Activated T-cell treated with anti-CD3 and anti-CD28 coated beads, Interleukin-2, amount 50 U/mL, for 24 hours (primary cell): ENCODE measurements at regions not wholly inside any gene's neighbourhood (a gene's known extent, or its start where the extent isn't known, plus 50 kb on each side); places are given as distances from the start of the nearest gene placed in this dataset.

Experiments
- DNase-seq: peaks from one replicate; pipeline ENCODE4 v3.0.0-alpha.2; 2020
- H3K27ac Mint-ChIP-seq: 2 replicates; pipeline ENCODE4 v1.8.0; 2020; ENCODE audit warnings: mild to moderate bottlenecking, mixed read lengths
- H3K27me3 Mint-ChIP-seq: 2 replicates; pipeline ENCODE4 v1.8.0; 2020; ENCODE audit warnings: mixed read lengths
- H3K36me3 Mint-ChIP-seq: 2 replicates; pipeline ENCODE4 v1.8.0; 2020; ENCODE audit warnings: low read depth, mixed read lengths
- H3K4me1 Mint-ChIP-seq: 2 replicates; pipeline ENCODE4 v1.8.0; 2020; ENCODE audit warnings: low read depth, mixed read lengths
- H3K4me3 Mint-ChIP-seq: 2 replicates; pipeline ENCODE4 v1.8.0; 2020; ENCODE audit warnings: mild to moderate bottlenecking, moderate library complexity, mixed read lengths
- H3K9me3 Mint-ChIP-seq: 2 replicates; pipeline ENCODE4 v1.8.0; 2020; ENCODE audit warnings: mixed read lengths

GRCh38 chr15:91559066-91559465, 294.4 kb upstream of the SLCO3A1 start:
- Mint-ChIP-seq H3K27ac (no peak overlapping the region), H3K27me3 (peaks cover 21% of the 10 kb centered on the region), H3K4me3 (no peak overlapping the region), H3K4me1 (no peaks in the 10 kb centered on the region), H3K9me3 (no peaks in the 10 kb centered on the region), H3K36me3 (no peaks in the 10 kb centered on the region)
- DNase-seq = no peak

DNA sequence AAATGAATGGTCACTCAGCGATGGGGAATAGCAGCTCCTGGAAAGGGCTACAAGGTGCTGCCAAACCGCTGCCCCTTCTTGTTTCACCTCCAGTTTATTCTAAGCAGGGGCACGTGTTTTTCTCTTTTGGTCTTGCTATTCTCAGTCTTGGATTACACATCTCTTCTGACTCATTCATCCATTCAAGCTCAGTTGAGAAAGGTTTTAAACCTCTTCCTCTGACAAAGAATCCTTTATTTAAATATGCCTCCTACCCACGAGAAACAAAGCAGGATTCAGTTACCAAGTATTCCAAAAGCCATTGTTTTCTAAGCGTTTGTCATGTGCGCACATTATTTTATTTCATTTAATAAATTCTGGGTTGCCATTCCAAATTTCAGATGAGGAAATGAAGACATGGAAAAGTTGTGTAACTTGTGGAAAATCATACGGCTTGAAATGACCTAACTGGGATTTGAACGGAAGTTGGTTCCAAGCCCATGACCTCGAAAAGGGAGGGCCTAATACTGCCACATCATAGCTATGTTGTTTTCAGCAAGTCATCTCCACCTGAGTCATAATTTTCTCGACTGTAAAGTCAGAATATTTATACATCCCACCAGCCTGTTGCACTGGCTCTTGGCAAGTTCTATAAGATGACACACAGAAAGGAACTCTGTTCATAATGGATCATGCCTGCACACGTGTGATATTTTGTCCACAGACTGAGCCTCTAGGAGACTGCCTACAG, 292.0 kb upstream of the SLCO3A1 start:
- Mint-ChIP-seq H3K36me3 (no peaks in the 10 kb centered on the region), H3K27me3 (peaks cover 23% of the 10 kb centered on the region), H3K9me3 (no peaks in the 10 kb centered on the region), H3K27ac (no peak overlapping the region), H3K4me1 (no peaks in the 10 kb centered on the region), H3K4me3 (no peak overlapping the region)
- DNase-seq = no peak

GRCh38 chr15:91562698-91563097, 290.8 kb upstream of the SLCO3A1 start:
- no peak overlapping the region for H3K4me3 Mint-ChIP-seq
- no peak overlapping the region for H3K27ac Mint-ChIP-seq
- H3K36me3 Mint-ChIP-seq = no peaks in the 10 kb centered on the region
- no peaks in the 10 kb centered on the region for H3K4me1 Mint-ChIP-seq
- DNase-seq = no peak
- H3K9me3 Mint-ChIP-seq = no peaks in the 10 kb centered on the region
- peaks cover 26% of the 10 kb centered on the region for H3K27me3 Mint-ChIP-seq

GRCh38 chr15:91564631-91565030, 288.9 kb upstream of the SLCO3A1 start:
- DNase-seq = no peak
- H3K36me3 Mint-ChIP-seq = no peaks in the 10 kb centered on the region
- no peaks in the 10 kb centered on the region for H3K9me3 Mint-ChIP-seq
- H3K4me1 Mint-ChIP-seq = no peaks in the 10 kb centered on the region
- H3K27ac Mint-ChIP-seq = no peak overlapping the region
- peaks cover 35% of the 10 kb centered on the region for H3K27me3 Mint-ChIP-seq
- no peak overlapping the region for H3K4me3 Mint-ChIP-seq

DNA sequence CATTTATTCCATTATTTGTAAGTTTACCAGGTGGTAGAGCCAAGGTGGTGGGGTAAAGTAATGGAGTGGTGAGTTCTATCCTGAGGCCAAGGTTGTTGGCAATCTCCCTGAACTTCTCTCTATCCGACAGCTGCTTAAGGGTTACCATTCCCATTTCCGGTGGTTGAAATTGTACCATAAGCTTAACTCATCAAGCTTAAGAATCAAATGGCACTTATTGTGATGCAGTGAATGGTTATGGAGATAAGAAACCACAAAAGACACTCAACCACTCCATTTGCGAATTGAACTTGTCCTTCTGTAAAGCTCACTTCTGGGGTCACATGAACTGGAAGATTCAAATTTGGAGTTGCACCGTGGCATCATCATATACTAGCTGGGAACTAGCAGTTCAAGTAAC, 287.4 kb upstream of the SLCO3A1 start:
- DNase-seq = no peak
- Mint-ChIP-seq H3K4me3 (no peak overlapping the region), H3K27ac (no peak overlapping the region), H3K36me3 (no peaks in the 10 kb centered on the region), H3K9me3 (no peaks in the 10 kb centered on the region), H3K4me1 (no peaks in the 10 kb centered on the region), H3K27me3 (peaks cover 31% of the 10 kb centered on the region)

DNA sequence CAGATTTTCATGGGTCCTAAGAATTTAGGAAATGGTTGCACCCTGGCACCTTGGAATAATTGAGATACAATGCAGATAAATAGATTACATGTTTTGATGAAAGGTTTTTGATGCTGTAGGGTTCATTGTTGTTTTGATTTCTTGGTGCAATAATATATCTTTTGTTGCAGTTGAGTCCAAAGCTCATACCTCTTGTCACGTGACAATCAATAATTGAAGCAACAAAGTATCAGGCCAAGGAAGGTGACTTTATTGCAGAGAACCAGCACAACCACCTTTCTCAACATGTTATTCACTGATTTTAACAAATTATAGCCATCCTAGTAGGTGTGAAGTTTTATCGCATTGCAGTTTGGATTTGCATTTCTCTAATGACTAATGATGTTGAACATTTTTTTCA, 285.5 kb upstream of the SLCO3A1 start:
- H3K4me3 Mint-ChIP-seq = no peak overlapping the region
- no peak overlapping the region for H3K27ac Mint-ChIP-seq
- peaks cover 21% of the 10 kb centered on the region for H3K27me3 Mint-ChIP-seq
- DNase-seq = no peak
- no peaks in the 10 kb centered on the region for H3K4me1 Mint-ChIP-seq
- no peaks in the 10 kb centered on the region for H3K36me3 Mint-ChIP-seq
- H3K9me3 Mint-ChIP-seq = no peaks in the 10 kb centered on the region

DNA sequence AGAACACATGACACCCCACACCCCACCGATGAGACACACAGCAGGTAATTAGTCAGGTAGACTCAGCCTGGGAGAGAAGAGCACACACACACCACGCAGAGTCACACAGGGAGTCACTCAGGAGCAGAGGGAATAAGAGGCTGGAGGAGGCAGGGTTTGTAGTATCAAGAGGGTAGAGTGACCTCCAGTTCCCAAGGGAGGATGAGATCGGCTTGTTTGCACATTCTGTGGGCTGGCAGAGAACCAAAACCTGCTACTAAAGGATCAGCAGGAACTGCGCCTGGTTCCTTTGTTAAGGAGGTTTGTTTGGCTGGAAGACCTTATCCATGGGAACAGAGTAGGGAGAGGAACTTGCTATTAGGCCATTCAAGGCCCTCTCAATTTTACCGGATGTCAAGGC, 281.4 kb upstream of the SLCO3A1 start:
- Mint-ChIP-seq H3K27ac (no peak overlapping the region), H3K4me1 (no peaks in the 10 kb centered on the region), H3K9me3 (no peaks in the 10 kb centered on the region), H3K27me3 (peaks cover 14% of the 10 kb centered on the region), H3K36me3 (no peaks in the 10 kb centered on the region), H3K4me3 (no peak overlapping the region)
- no peak for DNase-seq

- Mint-ChIP-seq H3K27me3 (peaks cover 3% of the 10 kb centered on the region), H3K4me1 (no peaks in the 10 kb centered on the region), H3K4me3 (no peak overlapping the region), H3K36me3 (no peaks in the 10 kb centered on the region), H3K9me3 (no peaks in the 10 kb centered on the region), H3K27ac (no peak overlapping the region)
- no peak for DNase-seq
Measured at GRCh38 chr15:91576096-91576495, 277.4 kb upstream of the SLCO3A1 start.

DNA sequence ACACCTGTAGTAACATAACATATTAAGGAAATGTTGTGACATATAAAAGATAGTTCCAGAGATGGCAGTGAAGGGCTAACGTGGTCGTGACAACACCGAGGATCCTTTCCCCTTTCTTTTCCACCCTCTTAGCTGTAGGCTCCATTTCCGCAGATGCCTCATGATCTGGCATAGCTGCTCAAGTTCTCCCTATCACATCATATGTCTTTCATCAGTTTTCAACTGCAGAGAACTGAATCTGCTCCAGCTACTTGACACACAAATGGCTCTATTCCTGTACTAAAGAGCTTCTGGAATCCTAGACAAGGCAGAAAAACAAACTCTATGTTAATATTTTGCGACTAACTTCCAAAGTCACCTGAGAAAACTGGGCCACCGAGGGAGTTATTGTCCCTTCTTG, 275.0 kb upstream of the SLCO3A1 start:
- no peaks in the 10 kb centered on the region for H3K9me3 Mint-ChIP-seq
- no peak overlapping the region for H3K4me3 Mint-ChIP-seq
- H3K4me1 Mint-ChIP-seq = no peaks in the 10 kb centered on the region
- no peaks in the 10 kb centered on the region for H3K36me3 Mint-ChIP-seq
- H3K27ac Mint-ChIP-seq = no peak overlapping the region
- peaks cover 9% of the 10 kb centered on the region for H3K27me3 Mint-ChIP-seq
- no peak for DNase-seq

DNA sequence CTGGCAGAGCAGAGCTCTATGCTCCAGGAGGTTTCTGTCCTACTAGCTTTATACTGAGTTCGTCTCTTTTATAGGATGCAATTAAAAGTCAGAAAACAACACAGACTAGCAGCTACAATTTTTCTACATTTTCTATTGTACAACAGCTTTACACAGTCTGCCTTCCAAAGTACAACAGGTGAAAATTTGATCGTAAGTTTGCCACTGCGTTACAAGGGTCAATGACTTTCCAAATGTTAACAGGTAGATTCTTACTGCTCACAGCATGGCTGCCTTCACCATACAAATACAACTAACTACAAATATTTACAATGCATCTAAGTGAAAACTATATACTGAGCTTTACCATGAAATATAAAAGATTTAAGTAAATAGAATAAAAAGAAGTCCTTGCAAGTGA, 268.6 kb upstream of the SLCO3A1 start:
- H3K4me3 Mint-ChIP-seq = no peak overlapping the region
- H3K27ac Mint-ChIP-seq = no peak overlapping the region
- H3K9me3 Mint-ChIP-seq = peaks cover 2% of the 10 kb centered on the region
- peaks cover 23% of the 10 kb centered on the region for H3K27me3 Mint-ChIP-seq
- no peaks in the 10 kb centered on the region for H3K4me1 Mint-ChIP-seq
- no peaks in the 10 kb centered on the region for H3K36me3 Mint-ChIP-seq
- DNase-seq = no peak

DNA sequence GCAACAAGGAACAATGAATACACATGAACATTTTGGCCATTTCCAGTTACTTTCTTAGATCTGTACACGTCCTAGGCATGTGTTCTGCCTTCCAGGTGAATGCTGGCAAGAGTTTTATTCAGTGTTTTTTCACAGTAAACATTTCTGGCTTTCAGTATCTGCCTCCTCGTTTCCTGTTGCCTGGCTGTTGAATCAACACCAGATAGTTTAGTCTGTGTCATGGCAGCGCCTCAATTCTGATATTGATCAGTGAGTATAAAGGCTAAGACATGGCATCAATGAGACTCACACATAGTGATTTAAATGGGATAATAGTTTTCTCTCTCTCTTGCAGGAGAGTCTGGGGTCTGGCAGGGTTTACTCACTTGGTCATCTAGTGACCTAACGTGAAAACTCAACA, 266.9 kb upstream of the SLCO3A1 start:
- Mint-ChIP-seq H3K27me3 (peaks cover 23% of the 10 kb centered on the region), H3K9me3 (peaks cover 2% of the 10 kb centered on the region), H3K27ac (no peak overlapping the region), H3K36me3 (no peaks in the 10 kb centered on the region), H3K4me1 (no peaks in the 10 kb centered on the region), H3K4me3 (no peak overlapping the region)
- DNase-seq = no peak

- H3K27me3 Mint-ChIP-seq = peaks cover 14% of the 10 kb centered on the region
Measured at GRCh38 chr15:91589360-91589759, 264.1 kb upstream of the SLCO3A1 start.

GRCh38 chr15:91592567-91592966, 260.9 kb upstream of the SLCO3A1 start:
- Mint-ChIP-seq H3K27ac (no peak overlapping the region), H3K9me3 (no peaks in the 10 kb centered on the region), H3K27me3 (peaks cover 18% of the 10 kb centered on the region), H3K36me3 (no peaks in the 10 kb centered on the region), H3K4me1 (peaks cover 8% of the 10 kb centered on the region), H3K4me3 (no peak overlapping the region)
- DNase-seq = no peak

More at GRCh38 chr15:91589360-91589759, 264.1 kb upstream of the SLCO3A1 start:
- no peak for DNase-seq
- no peak overlapping the region for H3K27ac Mint-ChIP-seq
- H3K4me1 Mint-ChIP-seq = peaks cover 8% of the 10 kb centered on the region
- H3K36me3 Mint-ChIP-seq = no peaks in the 10 kb centered on the region
- H3K9me3 Mint-ChIP-seq = peaks cover 2% of the 10 kb centered on the region
- no peak overlapping the region for H3K4me3 Mint-ChIP-seq

- no peak for DNase-seq
- H3K27me3 Mint-ChIP-seq = peaks cover 23% of the 10 kb centered on the region
- no peak overlapping the region for H3K4me3 Mint-ChIP-seq
- no peaks in the 10 kb centered on the region for H3K9me3 Mint-ChIP-seq
- no peak overlapping the region for H3K27ac Mint-ChIP-seq
- no peaks in the 10 kb centered on the region for H3K36me3 Mint-ChIP-seq
- peaks cover 8% of the 10 kb centered on the region for H3K4me1 Mint-ChIP-seq
Measured at GRCh38 chr15:91593067-91593466, 260.4 kb upstream of the SLCO3A1 start.

GRCh38 chr15:91593653-91594052, 259.9 kb upstream of the SLCO3A1 start:
- no peaks in the 10 kb centered on the region for H3K36me3 Mint-ChIP-seq
- H3K4me1 Mint-ChIP-seq = peaks cover 8% of the 10 kb centered on the region

GRCh38 chr15:91599261-91599660, 254.2 kb upstream of the SLCO3A1 start:
- Mint-ChIP-seq H3K27ac (no peak overlapping the region), H3K36me3 (no peaks in the 10 kb centered on the region), H3K4me1 (no peaks in the 10 kb centered on the region), H3K4me3 (no peak overlapping the region), H3K9me3 (no peaks in the 10 kb centered on the region), H3K27me3 (peaks cover 34% of the 10 kb centered on the region)
- DNase-seq = no peak

More at GRCh38 chr15:91593653-91594052, 259.9 kb upstream of the SLCO3A1 start:
- Mint-ChIP-seq H3K27me3 (peaks cover 29% of the 10 kb centered on the region), H3K9me3 (no peaks in the 10 kb centered on the region), H3K27ac (no peak overlapping the region), H3K4me3 (no peak overlapping the region)
- DNase-seq = no peak
